Stimulated activated CD4-positive, alpha-beta T cell treated with anti-CD3 and anti-CD28 coated beads, Interleukin-1b, Interleukin-23, amount 100 ng/mL, for 4 hours (primary cell): ENCODE measurements at regions not wholly inside any gene's neighbourhood (a gene's known extent, or its start where the extent isn't known, plus 50 kb on each side); places are given as distances from the start of the nearest gene placed in this dataset.
"Not testable (repeated sequence)": the region's sequence is repeated elsewhere in the genome, so short reads cannot be mapped to it uniquely, and the experiment has no call there.

Source experiments
- DNase-seq, 2 donors: peaks; one replicate each; pipeline ENCODE4 v3.0.0-alpha.2; 2020; ENCODE audit warnings: low read depth in 2 of 2

DNA sequence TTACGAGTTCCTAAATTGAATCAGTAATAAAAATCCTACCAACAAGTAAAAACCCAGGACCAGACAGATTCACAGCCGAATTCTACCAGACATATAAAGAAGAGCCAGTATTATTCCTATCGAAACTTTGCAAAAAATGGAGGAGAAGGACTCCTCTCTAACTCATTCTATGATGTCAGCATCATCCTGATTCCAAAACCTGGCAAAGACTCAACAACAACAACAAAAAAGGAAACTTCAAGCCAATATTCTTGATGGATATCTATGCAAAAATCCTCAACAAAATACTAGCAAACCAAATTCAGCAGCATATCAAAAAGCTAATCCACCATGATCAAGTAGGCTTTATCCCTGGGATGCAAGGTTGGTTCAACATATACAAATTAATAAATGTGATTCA is 84.6 kb upstream of the ADRB2 start:
- DNase-seq = not testable (repeated sequence)

GRCh38 chr5:148744380-148744779 is 82.0 kb upstream of the ADRB2 start:
- not testable (repeated sequence) for DNase-seq

GRCh38 chr5:148746826-148747535 is 79.4 kb upstream of the ADRB2 start:
- no peak for DNase-seq

DNA sequence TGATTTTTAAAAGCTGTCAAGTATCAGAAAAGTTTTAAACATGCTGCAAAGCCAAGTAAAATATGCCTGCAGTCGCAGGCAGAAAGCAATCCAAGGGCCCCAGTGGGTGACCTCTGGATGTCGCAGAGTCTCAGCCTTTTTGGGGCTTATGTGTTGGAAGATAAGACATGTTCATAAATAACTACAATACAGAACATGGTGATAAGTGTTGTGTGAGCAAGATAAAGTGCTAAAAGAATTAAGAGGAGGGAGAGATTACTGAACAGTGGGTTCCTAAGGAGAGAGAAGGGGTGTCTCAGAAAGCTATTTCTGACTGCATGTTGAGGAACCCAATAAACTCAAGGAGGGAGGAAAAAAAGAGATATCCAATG is 78.9 kb upstream of the ADRB2 start:
- DNase-seq = no peak

DNA sequence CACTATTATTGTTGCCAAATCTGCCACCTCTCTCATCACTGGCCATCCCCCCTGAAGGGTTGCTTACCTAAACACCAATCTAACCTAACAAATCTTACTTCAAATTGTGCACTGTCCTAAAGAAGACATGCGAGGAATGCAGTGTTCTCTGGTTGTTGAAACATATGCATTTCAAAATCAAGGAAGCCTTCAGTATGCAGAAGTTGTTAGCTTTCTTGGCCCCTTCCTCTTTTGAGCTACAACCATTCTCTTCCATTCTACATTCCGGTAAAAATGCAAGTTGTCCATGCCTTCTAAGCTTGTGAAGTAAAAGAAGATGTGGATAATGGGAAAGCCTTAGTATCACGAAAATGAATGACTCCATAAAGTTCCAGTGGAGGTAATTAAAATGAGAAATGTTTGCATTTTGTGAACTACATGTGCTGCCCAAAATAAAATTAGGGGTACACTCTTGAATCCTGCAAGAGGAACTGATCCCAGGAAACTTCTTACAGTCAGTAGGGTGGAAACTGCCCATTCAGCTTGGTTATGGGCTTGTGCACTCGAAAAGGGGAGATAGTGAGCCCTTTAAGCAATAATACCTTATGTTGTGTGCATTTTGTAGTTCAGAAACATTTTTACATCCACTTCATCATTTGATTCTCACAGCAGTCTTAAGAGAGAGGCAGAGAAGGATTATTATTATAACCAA is 77.6 kb upstream of the ADRB2 start:
- DNase-seq = no peak

- no peak for DNase-seq
Measured at GRCh38 chr5:148750614-148751013, 75.8 kb upstream of the ADRB2 start.

GRCh38 chr5:148751025-148751424 is 75.4 kb upstream of the ADRB2 start:
- no peak for DNase-seq

DNA sequence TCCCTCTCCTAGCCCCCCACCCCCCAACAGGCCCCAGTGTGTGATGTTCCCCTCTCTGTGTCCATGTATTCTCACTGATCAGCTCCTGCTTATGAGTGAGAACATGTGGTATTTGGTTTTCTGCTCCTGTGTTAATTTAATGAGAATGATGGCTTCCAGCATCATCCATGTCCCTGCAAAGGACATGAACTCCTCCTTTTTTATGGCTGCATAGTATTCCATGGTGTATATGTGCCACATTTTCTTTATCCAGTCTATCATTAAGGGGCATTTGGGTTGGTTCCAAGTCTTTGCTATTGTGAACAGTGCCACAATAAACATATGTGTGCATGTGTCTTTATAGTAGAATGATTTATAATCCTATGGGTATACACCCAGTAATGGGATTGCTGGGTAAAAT is 74.0 kb upstream of the ADRB2 start:
- not testable (repeated sequence) for DNase-seq

DNA sequence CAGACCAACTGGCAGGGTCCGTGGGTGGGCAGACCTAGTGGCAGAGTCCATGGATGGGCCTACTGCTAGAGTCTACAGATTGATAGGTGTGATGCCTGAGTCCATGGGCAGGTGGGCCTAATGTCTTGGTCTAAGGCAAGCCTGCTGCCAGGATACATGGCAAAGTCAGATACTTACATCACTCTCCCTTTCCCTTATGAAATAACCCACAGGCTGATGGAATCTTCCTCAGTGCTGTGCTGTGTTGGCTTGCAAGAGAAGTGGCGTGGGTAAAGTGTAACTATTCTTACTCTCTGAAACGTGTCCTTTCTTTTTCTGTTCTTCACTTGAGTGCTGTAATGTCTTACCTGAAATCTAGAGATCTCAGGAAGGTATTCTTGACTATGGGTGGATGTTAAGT is 67.3 kb upstream of the ADRB2 start:
- no peak for DNase-seq

GRCh38 chr5:148760945-148761638 is 65.3 kb upstream of the ADRB2 start:
- no peak for DNase-seq

DNA sequence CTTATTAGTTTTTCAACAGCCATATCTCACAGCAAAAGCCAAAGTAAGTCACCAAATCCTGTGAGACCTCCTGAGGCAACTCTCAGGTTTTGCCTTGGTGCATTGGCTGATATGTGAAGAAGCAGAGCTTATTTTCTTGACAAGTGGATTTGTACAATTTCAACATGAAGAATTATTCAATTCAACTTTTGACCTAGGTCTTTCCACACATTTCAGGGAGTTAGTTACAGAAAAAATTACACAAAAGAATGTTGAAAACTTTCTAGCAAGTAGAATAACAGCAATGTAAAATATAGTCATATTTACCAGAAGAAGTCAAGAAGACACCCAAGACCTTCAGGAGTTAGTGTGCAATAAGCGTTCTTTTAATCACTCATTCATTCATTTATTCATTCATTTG is 62.4 kb upstream of the ADRB2 start:
- DNase-seq = no peak

DNA sequence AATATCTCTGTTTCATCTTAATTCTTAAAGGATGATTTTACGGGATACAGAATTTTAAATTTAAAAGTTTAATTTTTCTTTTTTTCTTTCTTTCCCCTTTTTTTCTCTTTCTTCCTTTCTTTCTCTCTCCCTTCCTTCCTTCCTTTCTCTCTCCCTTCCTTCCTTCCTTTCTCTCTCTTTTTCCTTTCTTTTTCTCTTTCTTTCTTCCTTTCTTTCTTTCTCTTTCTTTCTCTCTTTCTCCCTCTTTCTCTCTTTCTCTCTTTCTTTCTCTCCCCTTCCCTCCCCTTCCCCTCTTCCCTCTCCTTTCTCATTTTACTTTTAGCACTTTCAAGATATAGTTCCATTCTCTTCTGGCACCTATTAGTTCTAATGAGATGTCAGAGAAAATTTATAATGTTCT is 61.4 kb upstream of the ADRB2 start:
- DNase-seq = no peak

DNA sequence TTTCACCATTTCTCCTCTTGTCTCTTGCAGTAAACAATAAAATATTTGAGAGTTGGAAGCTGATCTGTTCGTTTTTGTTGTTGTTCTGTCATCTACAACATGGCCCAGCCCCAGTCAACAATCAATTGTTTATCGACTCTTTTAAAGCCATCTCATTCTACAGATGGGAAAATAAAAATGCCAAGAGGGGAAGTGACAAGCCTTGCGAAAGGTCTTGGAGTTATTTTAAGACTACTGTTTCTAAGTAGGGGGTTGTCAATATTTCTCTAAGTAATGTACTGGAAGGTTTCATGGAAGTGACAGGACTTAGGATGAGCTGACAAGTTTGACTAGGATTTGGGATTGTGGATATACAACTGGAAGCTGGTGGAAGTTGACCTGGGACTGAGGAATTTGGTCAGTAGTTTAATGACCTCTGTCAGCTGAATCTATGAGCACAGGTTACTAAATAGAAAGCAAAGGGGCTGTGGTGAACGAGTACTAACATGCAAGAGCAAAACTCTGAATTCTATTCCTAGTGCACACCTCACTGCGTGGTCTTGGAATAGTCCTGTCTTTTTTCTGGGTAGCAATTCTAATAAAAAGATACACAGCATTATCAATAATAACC is 57.5 kb upstream of the ADRB2 start:
- DNase-seq = no peak

- no peak for DNase-seq
Measured at GRCh38 chr5:148769941-148770340, 56.5 kb upstream of the ADRB2 start.

DNA sequence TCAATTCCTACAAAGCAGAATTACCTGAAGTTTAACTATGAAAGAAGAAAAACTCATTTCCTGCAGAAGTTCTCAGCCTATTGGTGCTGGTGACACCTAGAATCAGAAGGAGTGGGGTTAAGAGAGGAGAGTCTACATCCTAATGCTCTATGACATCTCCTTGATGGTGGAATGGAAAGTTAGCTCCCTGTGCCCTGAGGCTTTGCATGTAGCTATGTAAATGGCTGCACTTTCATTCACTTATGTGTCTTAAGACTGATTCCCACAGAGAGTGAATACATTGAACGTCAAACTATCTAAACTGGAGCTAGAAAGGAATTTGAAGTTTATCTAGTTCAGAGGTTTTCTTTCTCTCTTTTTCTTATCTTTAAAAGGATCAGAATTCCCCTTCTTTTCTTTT is 52.1 kb upstream of the ADRB2 start:
- no peak for DNase-seq

- DNase-seq = no peak
Measured at GRCh38 chr5:148776261-148776660, 50.1 kb upstream of the ADRB2 start.
